HL-60 (cell line): ENCODE measurements at regions not wholly inside any gene's neighbourhood (a gene's known extent, or its start where the extent isn't known, plus 50 kb on each side); places are given as distances from the start of the nearest gene placed in this dataset.

ENCODE experiments used
- CTCF ChIP-seq: IDR thresholded peaks from one replicate; pipeline ENCODE4 v1.5.1; 2011; ENCODE audit warnings: low read length, control low read depth, inconsistent platforms; ENCODE audit not compliant: insufficient read depth
- TF ChIP-seq, protein P1 (sequence below): IDR thresholded peaks from 2 replicates; pipeline ENCODE4 v1.6.1; 2012; ENCODE audit warnings: low read depth; ENCODE audit not compliant: insufficient replicate concordance

DNA sequence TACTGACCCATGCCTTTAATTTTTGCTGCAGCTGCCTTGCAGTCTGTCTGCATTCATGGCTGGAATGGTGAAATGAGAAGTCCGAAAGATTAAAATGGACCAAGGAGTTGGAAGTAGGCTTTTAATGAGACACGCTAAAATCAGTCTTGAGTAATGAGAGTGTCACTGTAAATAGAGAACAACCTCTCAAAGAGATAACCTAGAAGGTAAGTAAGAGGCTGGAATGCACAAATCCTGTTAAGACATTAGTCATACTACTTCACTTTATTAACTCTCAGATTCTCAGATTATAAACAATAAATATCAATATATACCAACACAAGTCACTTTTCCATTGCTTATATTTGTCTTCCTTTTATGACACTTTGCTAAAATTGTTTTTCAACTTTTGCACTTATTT, 880.6 kb upstream of the C9orf72 start:
- no peak for TF ChIP-seq CTCF
- TF ChIP-seq, protein P1, sequence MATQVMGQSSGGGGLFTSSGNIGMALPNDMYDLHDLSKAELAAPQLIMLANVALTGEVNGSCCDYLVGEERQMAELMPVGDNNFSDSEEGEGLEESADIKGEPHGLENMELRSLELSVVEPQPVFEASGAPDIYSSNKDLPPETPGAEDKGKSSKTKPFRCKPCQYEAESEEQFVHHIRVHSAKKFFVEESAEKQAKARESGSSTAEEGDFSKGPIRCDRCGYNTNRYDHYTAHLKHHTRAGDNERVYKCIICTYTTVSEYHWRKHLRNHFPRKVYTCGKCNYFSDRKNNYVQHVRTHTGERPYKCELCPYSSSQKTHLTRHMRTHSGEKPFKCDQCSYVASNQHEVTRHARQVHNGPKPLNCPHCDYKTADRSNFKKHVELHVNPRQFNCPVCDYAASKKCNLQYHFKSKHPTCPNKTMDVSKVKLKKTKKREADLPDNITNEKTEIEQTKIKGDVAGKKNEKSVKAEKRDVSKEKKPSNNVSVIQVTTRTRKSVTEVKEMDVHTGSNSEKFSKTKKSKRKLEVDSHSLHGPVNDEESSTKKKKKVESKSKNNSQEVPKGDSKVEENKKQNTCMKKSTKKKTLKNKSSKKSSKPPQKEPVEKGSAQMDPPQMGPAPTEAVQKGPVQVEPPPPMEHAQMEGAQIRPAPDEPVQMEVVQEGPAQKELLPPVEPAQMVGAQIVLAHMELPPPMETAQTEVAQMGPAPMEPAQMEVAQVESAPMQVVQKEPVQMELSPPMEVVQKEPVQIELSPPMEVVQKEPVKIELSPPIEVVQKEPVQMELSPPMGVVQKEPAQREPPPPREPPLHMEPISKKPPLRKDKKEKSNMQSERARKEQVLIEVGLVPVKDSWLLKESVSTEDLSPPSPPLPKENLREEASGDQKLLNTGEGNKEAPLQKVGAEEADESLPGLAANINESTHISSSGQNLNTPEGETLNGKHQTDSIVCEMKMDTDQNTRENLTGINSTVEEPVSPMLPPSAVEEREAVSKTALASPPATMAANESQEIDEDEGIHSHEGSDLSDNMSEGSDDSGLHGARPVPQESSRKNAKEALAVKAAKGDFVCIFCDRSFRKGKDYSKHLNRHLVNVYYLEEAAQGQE = no peak
